HG03064 (cell line): ENCODE measurements at regions not wholly inside any gene's neighbourhood (a gene's known extent, or its start where the extent isn't known, plus 50 kb on each side); places are given as distances from the start of the nearest gene placed in this dataset.

ENCODE experiments used
- ATAC-seq: cut with Tn5 transposase; IDR thresholded peaks from one replicate; pipeline ENCODE4 v1.9.1; 2021; ENCODE audit warnings: low read depth; ENCODE audit not compliant: unreplicated experiment

- ATAC-seq: no peak
These were observed 828.7 kb downstream of the PCDH7 start for GRCh38 chr4:31548823-31549222.

- ATAC-seq: no peak
These were observed 829.1 kb downstream of the PCDH7 start for GRCh38 chr4:31549256-31549655.

- no peak for ATAC-seq
These were observed 837.3 kb downstream of the PCDH7 start for GRCh38 chr4:31557437-31557836.

GRCh38 chr4:31573554-31573953, 853.4 kb downstream of the PCDH7 start:
- ATAC-seq: no peak

- ATAC-seq: no peak
These were observed 855.3 kb downstream of the PCDH7 start for GRCh38 chr4:31575504-31575903.

GRCh38 chr4:31580843-31581242, 860.7 kb downstream of the PCDH7 start:
- no peak for ATAC-seq

- no peak for ATAC-seq
These were observed 865.3 kb downstream of the PCDH7 start for GRCh38 chr4:31585503-31585902.

- no peak for ATAC-seq
These were observed 872.1 kb downstream of the PCDH7 start for GRCh38 chr4:31592293-31592692.

- no peak for ATAC-seq
These were observed 875.3 kb downstream of the PCDH7 start for GRCh38 chr4:31595496-31595895.

- no peak for ATAC-seq
These were observed 878.5 kb downstream of the PCDH7 start for GRCh38 chr4:31598639-31599038.

GRCh38 chr4:31601793-31602192, 881.6 kb downstream of the PCDH7 start:
- ATAC-seq: no peak

GRCh38 chr4:31613946-31614623, 893.9 kb downstream of the PCDH7 start:
- ATAC-seq: no peak

GRCh38 chr4:31617667-31618066, 897.5 kb downstream of the PCDH7 start:
- ATAC-seq: no peak

- no peak for ATAC-seq
These were observed 900.3 kb downstream of the PCDH7 start for GRCh38 chr4:31620476-31620875.

- no peak for ATAC-seq
These were observed 925.1 kb downstream of the PCDH7 start for GRCh38 chr4:31645236-31645635.

- ATAC-seq: no peak
These were observed 927.6 kb downstream of the PCDH7 start for GRCh38 chr4:31647786-31648185.

GRCh38 chr4:31649878-31650277, 929.7 kb downstream of the PCDH7 start:
- no peak for ATAC-seq

GRCh38 chr4:31651541-31651940, 931.4 kb downstream of the PCDH7 start:
- no peak for ATAC-seq

- ATAC-seq: no peak
These were observed 935.2 kb downstream of the PCDH7 start for GRCh38 chr4:31655328-31655727.

GRCh38 chr4:31657859-31658570, 937.8 kb downstream of the PCDH7 start:
- ATAC-seq: no peak

GRCh38 chr4:31660916-31661315, 940.7 kb downstream of the PCDH7 start:
- ATAC-seq: no peak

GRCh38 chr4:31662951-31663350, 942.8 kb downstream of the PCDH7 start:
- no peak for ATAC-seq
